ENCODE measurements at regions not wholly inside any gene's neighbourhood (a gene's known extent, or its start where the extent isn't known, plus 50 kb on each side); places are given as distances from the start of the nearest gene placed in this dataset.

DNA sequence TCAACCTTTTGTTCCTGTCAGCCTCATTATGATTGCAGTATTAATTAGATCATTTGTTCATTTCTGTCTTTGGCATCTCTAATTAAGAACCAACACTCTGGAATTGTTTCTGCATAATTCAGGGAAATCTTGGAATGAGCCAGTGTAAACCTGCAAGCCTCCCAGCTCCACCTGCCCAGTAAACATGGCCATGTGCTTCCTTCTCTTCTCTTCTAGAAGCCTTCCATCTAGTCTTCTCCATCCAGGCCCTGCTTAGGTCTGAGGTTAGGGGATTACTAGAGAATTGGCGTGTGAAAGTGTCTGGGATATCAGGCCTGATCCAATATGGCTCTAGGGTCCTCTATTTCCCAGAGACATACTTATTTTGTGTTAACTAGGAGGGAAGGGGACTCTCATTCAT is 528.0 kb downstream of the AACS start:
- TF ChIP-seq RAD21 (IDR thresholded peaks at IDR 0.05 in 1 of 2, conservative IDR thresholded peaks at IDR 0.05 in 1 of 2; ENCODE audit: low read depth in 2 of 2, low read length in 2 of 2): no peak
- TF ChIP-seq SIN3A (conservative IDR thresholded peaks at IDR 0.05 in 1 of 2, IDR thresholded peaks at IDR 0.05 in 1 of 2; ENCODE audit: low read depth in 1 of 2, low read length in 2 of 2): no peak
- TF ChIP-seq, protein P1, sequence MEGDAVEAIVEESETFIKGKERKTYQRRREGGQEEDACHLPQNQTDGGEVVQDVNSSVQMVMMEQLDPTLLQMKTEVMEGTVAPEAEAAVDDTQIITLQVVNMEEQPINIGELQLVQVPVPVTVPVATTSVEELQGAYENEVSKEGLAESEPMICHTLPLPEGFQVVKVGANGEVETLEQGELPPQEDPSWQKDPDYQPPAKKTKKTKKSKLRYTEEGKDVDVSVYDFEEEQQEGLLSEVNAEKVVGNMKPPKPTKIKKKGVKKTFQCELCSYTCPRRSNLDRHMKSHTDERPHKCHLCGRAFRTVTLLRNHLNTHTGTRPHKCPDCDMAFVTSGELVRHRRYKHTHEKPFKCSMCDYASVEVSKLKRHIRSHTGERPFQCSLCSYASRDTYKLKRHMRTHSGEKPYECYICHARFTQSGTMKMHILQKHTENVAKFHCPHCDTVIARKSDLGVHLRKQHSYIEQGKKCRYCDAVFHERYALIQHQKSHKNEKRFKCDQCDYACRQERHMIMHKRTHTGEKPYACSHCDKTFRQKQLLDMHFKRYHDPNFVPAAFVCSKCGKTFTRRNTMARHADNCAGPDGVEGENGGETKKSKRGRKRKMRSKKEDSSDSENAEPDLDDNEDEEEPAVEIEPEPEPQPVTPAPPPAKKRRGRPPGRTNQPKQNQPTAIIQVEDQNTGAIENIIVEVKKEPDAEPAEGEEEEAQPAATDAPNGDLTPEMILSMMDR (IDR thresholded peaks at IDR 0.05; ENCODE audit: control extremely low read depth in 1 of 3, insufficient read depth in 1 of 3, low read depth in 1 of 3, low read length in 3 of 3): no peak
- TF ChIP-seq GTF2F1 (IDR thresholded peaks at IDR 0.05; ENCODE audit: borderline replicate concordance, low read depth, low read length): no peak
- TF ChIP-seq MAFK (IDR thresholded peaks at IDR 0.05; ENCODE audit: low read depth, low read length): no peak
- TF ChIP-seq POLR2A (IDR thresholded peaks at IDR 0.05; ENCODE audit: control extremely low read depth in 1 of 2, low read depth in 2 of 2, low read length in 2 of 2): no peak
- TF ChIP-seq, protein P2, sequence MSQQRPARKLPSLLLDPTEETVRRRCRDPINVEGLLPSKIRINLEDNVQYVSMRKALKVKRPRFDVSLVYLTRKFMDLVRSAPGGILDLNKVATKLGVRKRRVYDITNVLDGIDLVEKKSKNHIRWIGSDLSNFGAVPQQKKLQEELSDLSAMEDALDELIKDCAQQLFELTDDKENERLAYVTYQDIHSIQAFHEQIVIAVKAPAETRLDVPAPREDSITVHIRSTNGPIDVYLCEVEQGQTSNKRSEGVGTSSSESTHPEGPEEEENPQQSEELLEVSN (IDR thresholded peaks at IDR 0.05): no peak
- no peak for TF ChIP-seq CREB1 (IDR thresholded peaks at IDR 0.05)
- TF ChIP-seq JUND (IDR thresholded peaks at IDR 0.05; ENCODE audit: low read length): no peak
